Ovary (tissue), 7 donors: ENCODE measurements at regions not wholly inside any gene's neighbourhood (a gene's known extent, or its start where the extent isn't known, plus 50 kb on each side); places are given as distances from the start of the nearest gene placed in this dataset.

ENCODE experiments used
- DNase-seq, 5 donors: peaks; one replicate each; pipeline ENCODE4 v3.0.0-alpha.2; 2019 to 2020
- H3K27ac ChIP-seq, 2 donors: fragments of 200-600 bp; one replicate each; pipeline versions ENCODE4 v1.5.1 to v1.8.0; 2019 to 2022
- H3K27me3 ChIP-seq: fragments of 200-600 bp; one replicate; pipeline ENCODE4 v1.8.0; 2022
- H3K36me3 ChIP-seq: fragments of 200-600 bp; sonication (generic); one replicate; pipeline ENCODE4 v1.5.1; 2019
- H3K4me1 ChIP-seq: one replicate; pipeline ENCODE4 v1.8.1; 2013; ENCODE audit warnings: mild to moderate bottlenecking, moderate library complexity; ENCODE audit not compliant: insufficient read depth
- H3K4me3 ChIP-seq: fragments of 200-600 bp; sonication (generic); one replicate; pipeline ENCODE4 v1.5.1; 2017
- H3K9me3 ChIP-seq, 2 donors: fragments of 200-600 bp in 1 of 2; sonication (generic) in 1 of 2; one replicate each; pipeline versions ENCODE4 v1.5.1 to v1.8.1; 2013 to 2019; ENCODE audit warnings: mild to moderate bottlenecking in 1 of 2, moderate library complexity in 1 of 2
- CTCF ChIP-seq, 3 donors: fragments of 450-650 bp in 2 of 3; fragments of 200-600 bp in 1 of 3; IDR thresholded peaks; one replicate each; pipeline versions ENCODE4 v1.5.1 to v1.8.0; 2016 to 2022; ENCODE audit warnings: antibody characterized with exemption in 3 of 3, mild to moderate bottlenecking in 1 of 3
- EP300 ChIP-seq: sonication (generic); formaldehyde crosslinking; IDR thresholded peaks from one replicate; pipeline ENCODE4 v1.6.1; 2017; ENCODE audit warnings: antibody characterized with exemption
- POLR2A ChIP-seq: fragments of 450-650 bp; IDR thresholded peaks from one replicate; pipeline ENCODE4 v1.6.1; 2017; ENCODE audit warnings: antibody characterized with exemption, mild to moderate bottlenecking, moderate library complexity
- WGBS, 3 donors: extraction: QIAGEN DNeasy Blood & Tissue Kit in 1 of 3; methylation state at CpG; one replicate each; pipeline versions ENCODE4 v1.1.5 to v1.1.7; 2013 to 2017; 5-methylcytosine and 5-hydroxymethylcytosine counted together
- intact Hi-C, 4 donors: fragments of 100-400 bp; cut with DNase I; formaldehyde crosslinking; loops; one replicate each; pipeline versions ENCODE4 v1.11.0 to v1.15.1; 2022 to 2023
- donor health status: DM: no; HTN: no; CAD: no; lungs with moderate emphysema.
- donor health status: DM: no; HTN: no; CAD: no.
- donor health status: Bipolar disorder and iron deficiency.
- donor health status: DM: no; HTN: no; CAD: no.
- donor health status: DM: yes; HTN: yes; CAD: no.

DNA sequence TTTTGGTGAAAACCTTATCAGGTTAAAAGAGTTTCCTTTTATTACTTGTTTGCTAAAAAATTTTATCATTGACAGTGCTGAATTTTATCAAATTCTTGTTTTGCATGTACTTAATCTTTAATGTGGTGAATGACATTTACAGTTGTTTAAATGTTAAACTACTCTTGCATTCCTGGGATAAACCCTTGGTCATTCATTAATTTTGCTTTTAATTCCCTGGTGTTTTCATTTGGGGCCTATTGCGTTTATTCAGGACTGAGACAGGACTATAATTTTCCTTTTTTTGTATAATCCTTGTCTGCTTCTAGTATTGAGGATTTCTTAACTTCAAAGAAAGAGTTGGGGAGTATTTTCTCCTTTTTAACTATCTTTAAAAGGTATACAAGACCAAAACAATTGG, 98.7 kb upstream of the TLL1 start:
- TF ChIP-seq EP300, result no peak
- TF ChIP-seq POLR2A, result no peak
- no peak for TF ChIP-seq CTCF (IDR thresholded peaks at IDR 0.05)
- no peak for DNase-seq
- 39 to 46% (median 45%) methylated on average over 1 of the region's 1 CpG for WGBS, 3 donors
- intact Hi-C loops, result no loop called here
- Histone ChIP-seq H3K27me3 (no peaks in the 10 kb centered on the region), H3K9me3 (no peaks in the 10 kb centered on the region), H3K4me3 (no peak overlapping the region), H3K36me3 (no peaks in the 10 kb centered on the region), H3K27ac (no peak overlapping the region), H3K4me1 (no peaks in the 10 kb centered on the region)

DNA sequence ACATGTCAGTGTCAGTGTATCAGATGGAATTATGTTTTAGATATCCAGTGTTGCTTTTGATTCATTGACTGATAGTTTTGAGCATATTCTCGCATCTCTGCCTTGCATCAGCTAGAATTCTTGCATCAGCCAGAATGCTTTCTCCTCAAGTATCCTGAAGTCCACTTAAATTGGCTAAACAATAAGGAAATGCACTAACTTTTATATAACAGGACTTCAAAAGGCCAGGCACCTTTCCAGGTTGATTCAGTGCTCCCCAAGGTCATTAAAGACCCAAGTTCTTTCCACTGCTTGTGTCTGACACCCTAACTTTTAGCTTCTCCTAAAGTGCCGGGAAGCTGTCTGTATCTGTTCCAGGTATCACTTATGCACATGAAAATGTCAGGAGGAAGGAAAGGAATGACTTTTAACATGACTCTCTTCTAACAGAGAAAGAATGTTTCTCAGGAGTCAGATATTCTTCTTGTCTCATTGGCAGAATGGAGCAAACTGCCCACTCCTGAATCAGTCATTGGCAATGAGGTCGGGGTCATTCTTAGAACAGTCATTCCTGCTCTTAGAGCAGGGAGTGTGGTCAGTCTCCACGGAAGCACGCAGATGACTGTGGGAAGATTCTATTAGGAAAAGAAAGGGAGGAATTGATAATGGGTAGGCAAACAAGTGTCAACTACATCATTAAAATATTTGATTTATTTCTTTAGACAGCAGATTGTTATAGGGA, 92.9 kb upstream of the TLL1 start:
- DNase-seq, result no peak
- no peaks in the 10 kb centered on the region for H3K36me3 ChIP-seq
- H3K27ac ChIP-seq, result no peak overlapping the region
- H3K9me3 ChIP-seq, result no peaks in the 10 kb centered on the region
- H3K4me1 ChIP-seq, result no peaks in the 10 kb centered on the region
- 21 to 30% (median 24%) methylated on average over 5 of the region's 5 CpGs for WGBS, 3 donors
- no peak overlapping the region for H3K4me3 ChIP-seq
- intact Hi-C loops, result no loop called here
- TF ChIP-seq CTCF (IDR thresholded peaks at IDR 0.05), result no peak
- TF ChIP-seq POLR2A, result no peak
- no peak for TF ChIP-seq EP300
- no peaks in the 10 kb centered on the region for H3K27me3 ChIP-seq

DNA sequence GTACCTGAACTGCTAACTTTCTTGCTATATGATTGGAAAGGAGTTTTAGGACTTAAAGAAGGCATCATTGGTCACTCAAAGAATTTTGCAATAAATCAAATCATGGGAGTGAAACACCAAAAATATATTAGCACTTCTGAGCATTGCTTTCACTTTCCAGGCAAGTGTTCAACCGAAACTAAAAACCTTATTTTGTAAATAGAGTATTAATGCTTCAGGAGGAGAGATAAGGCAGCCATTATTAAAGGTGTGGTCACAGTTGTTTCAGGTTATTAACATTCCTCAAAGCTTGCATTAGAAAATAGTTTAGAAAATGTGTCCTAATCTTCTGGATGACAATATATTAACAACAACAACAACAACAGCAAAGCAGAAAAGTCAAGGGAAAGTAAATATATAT, 92.3 kb upstream of the TLL1 start:
- DNase-seq, result no peak
- Histone ChIP-seq H3K9me3 (no peaks in the 10 kb centered on the region), H3K4me3 (no peak overlapping the region), H3K27ac (no peak overlapping the region), H3K27me3 (no peaks in the 10 kb centered on the region), H3K36me3 (no peaks in the 10 kb centered on the region), H3K4me1 (no peaks in the 10 kb centered on the region)
- intact Hi-C loops, result no loop called here
- TF ChIP-seq CTCF (IDR thresholded peaks at IDR 0.05), result no peak
- TF ChIP-seq POLR2A, result no peak
- TF ChIP-seq EP300, result no peak
- WGBS, 3 donors, result 0 to 11% (median 4%) methylated on average over 1 of the region's 1 CpG

DNA sequence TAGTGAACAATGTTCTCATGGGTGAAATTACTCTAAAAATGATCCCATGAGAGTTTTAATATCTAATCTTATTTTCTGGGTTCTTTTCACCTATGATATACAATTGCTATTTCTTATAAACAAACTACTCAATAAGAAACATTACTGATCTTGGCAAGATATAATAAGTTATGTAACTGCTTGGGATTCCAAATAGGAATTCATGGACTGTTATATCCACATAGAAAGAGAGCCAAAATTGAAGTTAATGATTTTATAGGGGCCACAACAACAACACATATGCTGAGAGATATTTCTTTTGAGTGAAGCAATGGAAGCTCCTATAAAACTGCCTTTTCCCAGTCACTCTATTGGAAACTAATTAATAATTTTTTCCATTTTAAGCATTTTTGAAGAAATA, 90.4 kb upstream of the TLL1 start:
- Histone ChIP-seq H3K27me3 (no peaks in the 10 kb centered on the region), H3K36me3 (no peaks in the 10 kb centered on the region), H3K4me3 (no peak overlapping the region), H3K9me3 (no peaks in the 10 kb centered on the region), H3K27ac (no peak overlapping the region), H3K4me1 (no peaks in the 10 kb centered on the region)
- intact Hi-C loops, result no loop called here
- no peak for DNase-seq
- TF ChIP-seq POLR2A (no peak), EP300 (no peak), CTCF (IDR thresholded peaks at IDR 0.05) (no peak)
